SK-N-MC (cell line): ENCODE measurements at regions not wholly inside any gene's neighbourhood (a gene's known extent, or its start where the extent isn't known, plus 50 kb on each side); places are given as distances from the start of the nearest gene placed in this dataset.

Source experiments
- EZH2 ChIP-seq: fragments of 200-600 bp; sonication (generic); IDR thresholded peaks from one replicate; pipeline ENCODE4 v1.6.1; 2017; ENCODE audit warnings: antibody characterized with exemption
- FOXP2 ChIP-seq: optimal IDR thresholded peaks from 2 replicates; pipeline ENCODE3; 2011; ENCODE audit warnings: mild to moderate bottlenecking, moderate library complexity; ENCODE audit not compliant: insufficient read depth; ENCODE audit errors: extremely low read length, control extremely low read depth
- POLR2AphosphoS5 ChIP-seq: IDR thresholded peaks from 2 replicates; pipeline ENCODE4 v1.6.1; 2012; ENCODE audit warnings: mild to moderate bottlenecking, low read depth, low read length, borderline replicate concordance

- no peak for TF ChIP-seq EZH2
- no peak for TF ChIP-seq POLR2AphosphoS5
- no peak for TF ChIP-seq FOXP2
These were observed 52.7 kb upstream of the ZDHHC17 start for GRCh38 chr12:76711241-76711640.
